Skeletal muscle satellite cell (primary cell): ENCODE measurements at regions not wholly inside any gene's neighbourhood (a gene's known extent, or its start where the extent isn't known, plus 50 kb on each side); places are given as distances from the start of the nearest gene placed in this dataset.

Source experiments
- H3K27me3 ChIP-seq: 2 replicates; pipeline ENCODE4 v1.7.0; 2013; ENCODE audit warnings: low read length; ENCODE audit not compliant: control insufficient read depth, insufficient read depth
- H3K36me3 ChIP-seq: 2 replicates; pipeline ENCODE4 v1.7.0; 2013; ENCODE audit warnings: mild to moderate bottlenecking, control low read depth, low read length; ENCODE audit not compliant: insufficient read depth
- H3K4me1 ChIP-seq: 2 replicates; pipeline ENCODE4 v1.7.0; 2013; ENCODE audit warnings: low read length; ENCODE audit not compliant: control insufficient read depth, insufficient read depth
- H3K4me2 ChIP-seq: 2 replicates; pipeline ENCODE4 v1.7.0; 2013; ENCODE audit warnings: mild to moderate bottlenecking, low read length
- H3K4me3 ChIP-seq: 2 replicates; pipeline ENCODE4 v1.7.0; 2013; ENCODE audit warnings: low read length
- H3K9ac ChIP-seq: 2 replicates; pipeline ENCODE4 v1.7.0; 2013; ENCODE audit warnings: mild to moderate bottlenecking, low read depth, low read length, moderate library complexity
- H3K9me3 ChIP-seq: replicated peaks from 2 replicates; pipeline ENCODE4 v1.7.0; 2013; ENCODE audit warnings: mild to moderate bottlenecking, control low read depth, low read length

DNA sequence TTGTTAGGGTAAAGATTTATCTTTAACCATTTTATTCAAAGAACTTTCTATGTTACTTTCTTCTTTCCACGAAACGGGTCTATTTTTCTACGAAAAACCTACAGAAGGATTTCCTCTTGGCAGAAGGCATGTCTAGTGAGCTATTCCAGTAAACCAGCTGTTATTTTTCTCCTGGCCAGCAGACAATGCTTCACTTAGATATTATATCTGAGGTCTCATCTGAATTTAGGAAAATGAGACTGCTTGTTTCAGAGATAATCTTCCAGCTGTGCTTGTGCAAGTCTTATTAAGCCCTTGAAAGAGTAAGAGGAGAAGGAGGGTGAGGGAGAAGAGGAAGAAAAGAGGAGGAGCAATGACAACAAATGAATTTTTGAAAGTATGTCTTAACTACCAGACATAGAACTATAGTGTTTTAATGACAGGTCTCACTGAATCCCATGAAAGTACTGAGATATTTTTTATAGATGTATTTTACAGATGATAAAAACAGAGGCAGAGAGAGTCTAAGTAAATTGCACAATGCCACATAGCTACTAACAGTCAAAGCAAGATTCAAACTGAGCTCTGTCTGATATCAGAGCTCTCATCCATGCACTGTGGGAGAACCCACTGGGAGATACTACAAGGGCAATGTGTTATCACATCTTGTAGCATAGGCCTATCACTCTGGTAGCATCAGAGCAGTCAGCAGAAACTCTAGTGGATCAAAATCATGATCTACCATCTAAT is 54.6 kb upstream of the SAMSN1 start:
- no peaks in the 10 kb centered on the region for H3K27me3 ChIP-seq
- H3K9me3 ChIP-seq = no peaks in the 10 kb centered on the region
- H3K4me3 ChIP-seq = no peak overlapping the region
- H3K9ac ChIP-seq = no peak overlapping the region
- no peak overlapping the region for H3K4me2 ChIP-seq
- H3K36me3 ChIP-seq = no peaks in the 10 kb centered on the region
- peaks cover 11% of the 10 kb centered on the region for H3K4me1 ChIP-seq

GRCh38 chr21:14598065-14598464 is 52.0 kb upstream of the SAMSN1 start:
- H3K36me3 ChIP-seq = no peaks in the 10 kb centered on the region
- H3K4me2 ChIP-seq = no peak overlapping the region
- H3K9ac ChIP-seq = no peak overlapping the region
- no peak overlapping the region for H3K4me3 ChIP-seq
- H3K27me3 ChIP-seq = no peaks in the 10 kb centered on the region
- H3K9me3 ChIP-seq = no peaks in the 10 kb centered on the region
- peaks cover 7% of the 10 kb centered on the region for H3K4me1 ChIP-seq
